ENCODE measurements at regions not wholly inside any gene's neighbourhood (a gene's known extent, or its start where the extent isn't known, plus 50 kb on each side); places are given as distances from the start of the nearest gene placed in this dataset.

DNA sequence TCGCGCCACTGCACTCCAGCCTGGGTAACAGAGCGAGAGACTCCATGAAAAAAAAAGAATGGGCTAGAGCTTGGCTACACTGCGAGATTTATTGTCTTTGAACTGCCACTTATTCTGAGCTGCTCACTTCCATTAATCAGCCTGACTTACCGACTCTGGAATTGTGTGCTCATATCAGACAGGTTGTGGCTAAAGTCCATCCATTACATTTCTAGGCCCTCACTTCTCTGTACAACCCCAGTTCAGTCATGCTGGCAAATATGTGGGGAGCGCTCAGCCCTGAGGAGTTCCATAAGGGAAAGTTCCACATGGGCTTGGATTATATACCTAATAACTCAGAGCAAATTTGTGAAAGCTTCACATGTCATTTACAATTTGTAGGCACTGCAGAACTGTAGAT is 270.6 kb downstream of the TRIML1 start:
- Histone ChIP-seq H3K27ac (replicated peaks in 1 of 4) (no peak overlapping the region), H3K4me3 (no peak overlapping the region), H3K4me1 (no peaks in the 10 kb centered on the region), H3K27me3 (no peaks in the 10 kb centered on the region), H3K9me3 (no peaks in the 10 kb centered on the region), H3K36me3 (no peaks in the 10 kb centered on the region)
- intact Hi-C loops (cut with DNase I) = no loop called here
- TF ChIP-seq POLR2A (IDR thresholded peaks at IDR 0.05; ENCODE audit: low read depth) = no peak
- no peak for TF ChIP-seq EP300 (IDR thresholded peaks at IDR 0.05)
- TF ChIP-seq, protein P1, sequence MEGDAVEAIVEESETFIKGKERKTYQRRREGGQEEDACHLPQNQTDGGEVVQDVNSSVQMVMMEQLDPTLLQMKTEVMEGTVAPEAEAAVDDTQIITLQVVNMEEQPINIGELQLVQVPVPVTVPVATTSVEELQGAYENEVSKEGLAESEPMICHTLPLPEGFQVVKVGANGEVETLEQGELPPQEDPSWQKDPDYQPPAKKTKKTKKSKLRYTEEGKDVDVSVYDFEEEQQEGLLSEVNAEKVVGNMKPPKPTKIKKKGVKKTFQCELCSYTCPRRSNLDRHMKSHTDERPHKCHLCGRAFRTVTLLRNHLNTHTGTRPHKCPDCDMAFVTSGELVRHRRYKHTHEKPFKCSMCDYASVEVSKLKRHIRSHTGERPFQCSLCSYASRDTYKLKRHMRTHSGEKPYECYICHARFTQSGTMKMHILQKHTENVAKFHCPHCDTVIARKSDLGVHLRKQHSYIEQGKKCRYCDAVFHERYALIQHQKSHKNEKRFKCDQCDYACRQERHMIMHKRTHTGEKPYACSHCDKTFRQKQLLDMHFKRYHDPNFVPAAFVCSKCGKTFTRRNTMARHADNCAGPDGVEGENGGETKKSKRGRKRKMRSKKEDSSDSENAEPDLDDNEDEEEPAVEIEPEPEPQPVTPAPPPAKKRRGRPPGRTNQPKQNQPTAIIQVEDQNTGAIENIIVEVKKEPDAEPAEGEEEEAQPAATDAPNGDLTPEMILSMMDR (IDR thresholded peaks at IDR 0.05) = no peak
- TF ChIP-seq POLR2AphosphoS5 (IDR thresholded peaks at IDR 0.05) = no peak
- no peak for DNase-seq (ENCODE audit: extremely low spot score)
- 88% methylated on average over 6 of the region's 6 CpGs for WGBS

DNA sequence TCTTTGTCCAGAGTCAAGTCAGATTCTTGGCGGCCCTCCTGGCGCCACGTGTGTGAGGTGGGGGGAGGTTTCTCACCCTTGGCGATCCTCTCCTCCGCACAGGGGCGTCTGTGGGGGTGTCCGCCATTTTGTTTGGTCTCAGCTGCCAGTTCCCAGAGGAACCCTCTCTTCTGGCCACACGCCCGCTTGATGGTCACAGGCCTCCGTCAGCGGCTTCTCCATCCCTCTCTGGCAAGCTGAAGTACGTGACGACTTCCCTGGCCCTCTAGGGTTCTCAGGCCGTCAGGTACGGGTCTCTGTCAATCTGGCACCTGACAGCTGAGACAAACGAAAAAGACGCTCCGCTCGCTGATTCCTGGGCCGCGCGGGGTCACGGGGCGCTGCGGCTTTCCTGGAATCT is 272.6 kb downstream of the TRIML1 start:
- 88% methylated on average over 25 of the region's 25 CpGs for WGBS
- H3K9me3 ChIP-seq = no peaks in the 10 kb centered on the region
- TF ChIP-seq EP300 (IDR thresholded peaks at IDR 0.05) (no peak), POLR2A (IDR thresholded peaks at IDR 0.05; ENCODE audit: low read depth) (no peak), POLR2AphosphoS5 (IDR thresholded peaks at IDR 0.05) (no peak)
- TF ChIP-seq, protein P1 (IDR thresholded peaks at IDR 0.05) = no peak
- intact Hi-C loops (cut with DNase I) = no loop called here
- peak; percentile 53 for DNase-seq (ENCODE audit: extremely low spot score)
- H3K4me1 ChIP-seq = no peaks in the 10 kb centered on the region
- H3K27ac ChIP-seq (replicated peaks in 1 of 4) = no peak overlapping the region
- H3K4me3 ChIP-seq = no peak overlapping the region
- no peaks in the 10 kb centered on the region for H3K27me3 ChIP-seq
- no peaks in the 10 kb centered on the region for H3K36me3 ChIP-seq

DNA sequence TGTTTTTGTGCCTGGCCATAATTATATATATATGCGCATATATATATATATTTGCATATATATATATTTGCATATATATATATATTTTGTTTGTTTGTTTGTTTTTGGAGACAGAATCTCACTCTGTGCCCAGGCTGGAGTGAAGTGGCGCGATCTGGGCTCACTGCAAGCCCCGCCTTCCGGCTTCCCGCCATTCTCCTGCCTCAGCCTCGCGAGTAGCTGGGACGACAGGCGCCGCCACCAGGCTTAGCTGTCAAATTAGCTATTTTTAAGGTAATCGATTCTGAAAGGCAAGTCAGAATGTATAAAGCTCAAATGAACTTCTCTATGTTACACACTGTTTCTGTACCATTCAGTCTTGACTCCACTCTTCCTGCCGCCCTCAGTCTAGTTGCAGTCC is 273.3 kb downstream of the TRIML1 start:
- H3K36me3 ChIP-seq = no peaks in the 10 kb centered on the region
- WGBS = 93% methylated on average over 13 of the region's 13 CpGs
- TF ChIP-seq, protein P1 (IDR thresholded peaks at IDR 0.05) = no peak
- TF ChIP-seq POLR2A (IDR thresholded peaks at IDR 0.05; ENCODE audit: low read depth) (no peak), POLR2AphosphoS5 (IDR thresholded peaks at IDR 0.05) (no peak), EP300 (IDR thresholded peaks at IDR 0.05) (no peak)
- no peaks in the 10 kb centered on the region for H3K9me3 ChIP-seq
- intact Hi-C loops (cut with DNase I) = no loop called here
- peak; percentile 47 for DNase-seq (ENCODE audit: extremely low spot score)
- H3K27ac ChIP-seq (replicated peaks in 1 of 4) = no peak overlapping the region
- H3K27me3 ChIP-seq = no peaks in the 10 kb centered on the region
- no peak overlapping the region for H3K4me3 ChIP-seq
- H3K4me1 ChIP-seq = no peaks in the 10 kb centered on the region

DNA sequence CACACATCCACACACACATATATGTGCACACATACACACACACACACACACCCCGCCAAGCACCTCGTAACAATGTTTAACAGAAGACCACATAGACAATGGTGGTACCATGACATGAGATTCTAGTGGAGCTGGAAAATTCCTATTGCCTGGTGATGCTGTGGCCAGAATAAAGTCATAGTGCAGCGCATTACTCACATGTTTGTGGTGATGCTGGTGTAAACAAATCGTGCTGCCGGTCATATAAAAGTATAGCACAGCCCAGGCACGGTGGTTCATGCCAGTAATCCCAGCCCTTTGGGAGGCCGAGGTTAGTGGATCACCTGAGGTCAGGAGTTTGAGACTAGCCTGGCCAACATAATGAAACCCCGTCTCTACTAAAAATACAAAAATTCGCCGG is 275.2 kb downstream of the TRIML1 start:
- Histone ChIP-seq H3K4me1 (no peaks in the 10 kb centered on the region), H3K27me3 (no peaks in the 10 kb centered on the region), H3K9me3 (no peaks in the 10 kb centered on the region), H3K27ac (replicated peaks in 1 of 4) (no peak overlapping the region), H3K4me3 (no peak overlapping the region), H3K36me3 (no peaks in the 10 kb centered on the region)
- intact Hi-C loops (cut with DNase I) = no loop called here
- WGBS = 95% methylated on average over 9 of the region's 10 CpGs
- no peak for DNase-seq (ENCODE audit: extremely low spot score)
- no peak for TF ChIP-seq EP300 (IDR thresholded peaks at IDR 0.05)
- TF ChIP-seq POLR2AphosphoS5 (IDR thresholded peaks at IDR 0.05) = no peak
- TF ChIP-seq, protein P1 (IDR thresholded peaks at IDR 0.05) = no peak
- TF ChIP-seq POLR2A (IDR thresholded peaks at IDR 0.05; ENCODE audit: low read depth) = no peak

DNA sequence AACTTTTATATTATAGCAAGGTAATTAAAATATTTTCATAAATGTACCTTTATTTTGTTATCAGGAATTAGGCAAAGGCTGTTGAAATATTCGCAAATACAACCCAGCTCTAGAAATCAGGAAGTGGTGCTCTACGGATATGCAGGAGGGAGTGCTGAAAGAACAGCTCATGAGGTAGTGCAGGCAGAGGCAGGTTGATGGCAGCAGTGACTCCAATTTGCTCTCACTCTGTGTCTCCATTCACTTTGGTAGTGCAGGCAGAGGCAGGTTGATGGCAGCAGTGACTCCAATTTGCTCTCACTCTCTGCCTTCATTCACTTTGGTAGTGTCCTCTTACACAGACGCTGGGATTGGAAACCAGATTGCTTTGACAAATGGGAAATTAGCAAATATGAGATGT is 277.9 kb downstream of the TRIML1 start:
- no peak for DNase-seq (ENCODE audit: extremely low spot score)
- intact Hi-C loops (cut with DNase I) = no loop called here
- no peak overlapping the region for H3K4me3 ChIP-seq
- WGBS = 56% methylated on average over 3 of the region's 3 CpGs
- no peaks in the 10 kb centered on the region for H3K36me3 ChIP-seq
- H3K27ac ChIP-seq (replicated peaks in 1 of 4) = no peak overlapping the region
- H3K4me1 ChIP-seq = no peaks in the 10 kb centered on the region
- TF ChIP-seq EP300 (IDR thresholded peaks at IDR 0.05) (no peak), POLR2AphosphoS5 (IDR thresholded peaks at IDR 0.05) (no peak), POLR2A (IDR thresholded peaks at IDR 0.05; ENCODE audit: low read depth) (no peak)
- TF ChIP-seq, protein P1 (IDR thresholded peaks at IDR 0.05) = no peak
- H3K27me3 ChIP-seq = no peaks in the 10 kb centered on the region
- H3K9me3 ChIP-seq = no peaks in the 10 kb centered on the region
